Epidermal melanocyte (primary cell): ENCODE measurements at regions not wholly inside any gene's neighbourhood (a gene's known extent, or its start where the extent isn't known, plus 50 kb on each side); places are given as distances from the start of the nearest gene placed in this dataset.

Experiments used
- DNase-seq: peaks from one replicate; pipeline ENCODE4 v3.0.0; 2011; ENCODE audit warnings: low spot score; ENCODE audit not compliant: insufficient read length

GRCh38 chr21:23162198-23162946 lies 2164.2 kb downstream of the NCAM2 start:
- DNase-seq, result no peak
